ENCODE measurements at regions not wholly inside any gene's neighbourhood (a gene's known extent, or its start where the extent isn't known, plus 50 kb on each side); places are given as distances from the start of the nearest gene placed in this dataset.

DNA sequence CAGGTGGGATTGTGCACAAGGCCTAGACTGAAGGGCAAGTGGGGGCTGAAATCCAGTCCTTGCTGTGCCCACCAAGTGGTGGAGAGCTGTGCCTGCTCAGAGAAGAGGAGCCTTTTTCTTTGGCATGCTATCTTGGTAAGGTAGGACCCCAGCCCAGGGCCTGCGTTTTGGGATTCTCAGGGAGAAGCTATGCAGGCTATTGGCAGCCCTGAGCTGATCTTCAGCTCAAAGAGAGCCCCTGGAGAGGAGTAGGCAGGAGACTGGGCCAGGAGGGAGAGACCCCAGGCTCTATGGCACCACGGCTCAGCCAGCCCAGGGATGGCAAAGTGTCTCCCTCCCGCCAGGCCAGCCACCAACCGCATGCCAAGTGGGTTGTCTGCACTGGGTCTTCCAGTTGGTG lies 119.2 kb upstream of the PCBD1 start (continued):
- no peak for TF ChIP-seq ZMIZ1 (IDR thresholded peaks at IDR 0.05; ENCODE audit: low read depth in 2 of 2, low read length in 2 of 2)
- TF ChIP-seq SNIP1 (IDR thresholded peaks at IDR 0.05; ENCODE audit: low read depth) = no peak
- TF ChIP-seq, protein P1, sequence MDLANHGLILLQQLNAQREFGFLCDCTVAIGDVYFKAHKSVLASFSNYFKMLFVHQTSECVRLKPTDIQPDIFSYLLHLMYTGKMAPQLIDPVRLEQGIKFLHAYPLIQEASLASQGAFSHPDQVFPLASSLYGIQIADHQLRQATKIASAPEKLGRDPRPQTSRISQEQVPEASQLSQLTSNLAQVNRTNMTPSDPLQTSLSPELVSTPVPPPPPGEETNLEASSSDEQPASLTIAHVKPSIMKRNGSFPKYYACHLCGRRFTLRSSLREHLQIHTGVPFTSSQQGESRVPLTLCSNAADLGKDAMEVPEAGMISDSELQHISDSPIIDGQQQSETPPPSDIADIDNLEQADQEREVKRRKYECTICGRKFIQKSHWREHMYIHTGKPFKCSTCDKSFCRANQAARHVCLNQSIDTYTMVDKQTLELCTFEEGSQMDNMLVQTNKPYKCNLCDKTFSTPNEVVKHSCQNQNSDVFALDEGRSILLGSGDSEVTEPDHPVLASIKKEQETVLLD (IDR thresholded peaks at IDR 0.05) = no peak
- TF ChIP-seq ZBTB1 (CRISPR knock-in tag; IDR thresholded peaks at IDR 0.05; ENCODE audit: borderline replicate concordance, low read depth) = no peak
- TF ChIP-seq MNT (conservative IDR thresholded peaks at IDR 0.05) = no peak
- no peak for TF ChIP-seq RBM14 (IDR thresholded peaks at IDR 0.05; ENCODE audit: borderline replicate concordance, insufficient read depth, low read depth, low read length)
- no peak for TF ChIP-seq ARHGAP35 (IDR thresholded peaks at IDR 0.05; ENCODE audit: partially characterized antibody)
- no peak for TF ChIP-seq ZNF740 (CRISPR knock-in tag; IDR thresholded peaks at IDR 0.05)
- TF ChIP-seq ZNF740 (tag; IDR thresholded peaks at IDR 0.05) = no peak
- TF ChIP-seq PHF21A (IDR thresholded peaks at IDR 0.05; ENCODE audit: borderline replicate concordance, low read depth) = no peak
- TF ChIP-seq MAZ (CRISPR knock-in tag; conservative IDR thresholded peaks at IDR 0.05 in 1 of 2, IDR thresholded peaks at IDR 0.05 in 1 of 2) = no peak
- no peak for TF ChIP-seq ZNF217 (CRISPR knock-in tag; IDR thresholded peaks at IDR 0.05)

Data from K562 (cell line).